GM23338 (cell line): ENCODE measurements at regions not wholly inside any gene's neighbourhood (a gene's known extent, or its start where the extent isn't known, plus 50 kb on each side); places are given as distances from the start of the nearest gene placed in this dataset.

Experiments
- ATAC-seq: fragments of 200-7000 bp; cut with Tn5 transposase; 3 replicates; pipeline ENCODE4 v1.9.1; 2020
- DNase-seq: peaks from one replicate; pipeline ENCODE4 v3.0.0-alpha.2; 2015; ENCODE audit warnings: low spot score
- H2AFZ ChIP-seq: fragments of 200-600 bp; sonication (generic); 2 replicates; pipeline ENCODE4 v1.8.0; 2016; ENCODE audit warnings: antibody characterized with exemption, mild to moderate bottlenecking, moderate library complexity
- H3F3A ChIP-seq: fragments of 200-600 bp; sonication (generic); replicated peaks from 2 replicates; pipeline ENCODE4 v1.8.0; 2017; ENCODE audit warnings: antibody characterized with exemption, mixed run types, low read depth
- H3K27ac ChIP-seq: fragments of 200-600 bp; sonication (generic); 2 replicates; pipeline ENCODE4 v1.6.1; 2016; ENCODE audit warnings: low read depth
- H3K27me3 ChIP-seq: fragments of 200-600 bp; sonication (generic); 2 replicates; pipeline ENCODE4 v1.8.0; 2016; ENCODE audit warnings: mild to moderate bottlenecking, mixed run types, moderate library complexity; ENCODE audit not compliant: insufficient read depth
- H3K36me3 ChIP-seq: fragments of 200-600 bp; sonication (generic); 2 replicates; pipeline ENCODE4 v1.8.0; 2016; ENCODE audit warnings: mild to moderate bottlenecking; ENCODE audit not compliant: insufficient read depth
- H3K4me1 ChIP-seq: fragments of 200-600 bp; sonication (generic); 2 replicates; pipeline ENCODE4 v1.8.0; 2016; ENCODE audit warnings: mild to moderate bottlenecking, moderate library complexity; ENCODE audit not compliant: insufficient read depth
- H3K4me2 ChIP-seq: fragments of 200-600 bp; sonication (generic); 2 replicates; pipeline ENCODE4 v1.7.1; 2017; ENCODE audit warnings: mixed run types
- H3K4me3 ChIP-seq: fragments of 200-600 bp; sonication (generic); 2 replicates; pipeline ENCODE4 v1.6.1; 2016; ENCODE audit warnings: mixed run types
- H3K79me2 ChIP-seq: fragments of 200-600 bp; sonication (generic); replicated peaks from 2 replicates; pipeline ENCODE4 v1.8.0; 2017; ENCODE audit warnings: mild to moderate bottlenecking; ENCODE audit not compliant: insufficient read depth
- H3K9me2 ChIP-seq: fragments of 200-600 bp; sonication (generic); 2 replicates; pipeline ENCODE4 v1.8.0; 2017; ENCODE audit not compliant: insufficient read depth
- H4K20me1 ChIP-seq: fragments of 200-600 bp; sonication (generic); replicated peaks from 2 replicates; pipeline ENCODE4 v1.8.0; 2017; ENCODE audit warnings: mild to moderate bottlenecking; ENCODE audit not compliant: insufficient read depth
- H3K27ac Mint-ChIP-seq: 2 replicates; pipeline ENCODE4 v1.8.0; 2020; ENCODE audit warnings: inconsistent platforms, mild to moderate bottlenecking, moderate library complexity, mixed read lengths
- H3K27me3 Mint-ChIP-seq: 3 replicates; pipeline ENCODE4 v1.8.0; 2022; ENCODE audit warnings: low read depth, mild to moderate bottlenecking, moderate library complexity, mixed read lengths, inconsistent platforms; ENCODE audit not compliant: insufficient read depth, poor library complexity
- H3K36me3 Mint-ChIP-seq: 3 replicates; pipeline ENCODE4 v1.8.0; 2021; ENCODE audit warnings: low read depth, mild to moderate bottlenecking, inconsistent platforms, moderate library complexity, mixed read lengths
- H3K4me1 Mint-ChIP-seq: 3 replicates; pipeline ENCODE4 v1.8.0; 2020; ENCODE audit warnings: mild to moderate bottlenecking, inconsistent platforms, mixed read lengths
- H3K4me3 Mint-ChIP-seq: 3 replicates; pipeline ENCODE4 v1.8.0; 2021; ENCODE audit warnings: moderate library complexity, mild to moderate bottlenecking, inconsistent platforms, mixed read lengths
- H3K9me3 Mint-ChIP-seq: 3 replicates; pipeline ENCODE4 v1.8.0; 2020; ENCODE audit warnings: moderate library complexity, mild to moderate bottlenecking, inconsistent platforms, mixed read lengths
- CREB1 ChIP-seq: fragments of 250-450 bp; sonication (Bioruptor Pico); IDR thresholded peaks from 2 replicates; pipeline ENCODE4 v1.5.0; 2020; ENCODE audit warnings: low read depth, mild to moderate bottlenecking, moderate library complexity
- CTCF ChIP-seq, 2 experiments: fragments of 200-600 bp in 1 of 2; sonication (generic) in 1 of 2; conservative IDR thresholded peaks; 2 replicates each; pipeline versions ENCODE4 v1.5.1 to v1.6.1; 2016 to 2017; ENCODE audit warnings: antibody characterized with exemption in 2 of 2, low read depth in 2 of 2, mild to moderate bottlenecking in 2 of 2, moderate library complexity in 1 of 2
- ETS1 ChIP-seq: IDR thresholded peaks from 2 replicates; pipeline ENCODE4 v1.6.1; 2016; ENCODE audit warnings: antibody characterized with exemption
- JUNB ChIP-seq: IDR thresholded peaks from one replicate; pipeline ENCODE4 v1.6.1; 2016; ENCODE audit warnings: antibody characterized with exemption; ENCODE audit not compliant: unreplicated experiment
- NANOG ChIP-seq: IDR thresholded peaks from 2 replicates; pipeline ENCODE4 v1.6.1; 2016; ENCODE audit warnings: antibody characterized with exemption, borderline replicate concordance
- POLR2AphosphoS5 ChIP-seq: IDR thresholded peaks from 2 replicates; pipeline ENCODE4 v1.6.1; 2016; ENCODE audit warnings: antibody characterized with exemption, low read depth
- ZNF331 ChIP-seq: fragments of 250-450 bp; sonication (Bioruptor Pico); IDR thresholded peaks from 2 replicates; pipeline ENCODE4 v1.5.0; 2020; ENCODE audit warnings: low read depth, mild to moderate bottlenecking, moderate library complexity

GRCh38 chr12:46609674-46610073, 216.1 kb downstream of the SLC38A4 start:
- Histone ChIP-seq H3K4me2 (no peak overlapping the region), H3K27ac (no peak overlapping the region), H3K27me3 (no peaks in the 10 kb centered on the region), H3K36me3 (no peaks in the 10 kb centered on the region), H3K4me1 (no peaks in the 10 kb centered on the region), H3K4me3 (no peak overlapping the region), H3K9me2 (peaks cover 10% of the 10 kb centered on the region; the same call in 1 of the 2 replicates), H3K79me2 (no peaks in the 10 kb centered on the region), H2AFZ (no peak overlapping the region), H4K20me1 (no peaks in the 10 kb centered on the region; the same call in 1 of the 2 replicates), H3F3A (no peaks in the 10 kb centered on the region)
- no peak for DNase-seq
- Mint-ChIP-seq H3K4me3 (no peak overlapping the region), H3K4me1 (peaks cover 3% of the 10 kb centered on the region), H3K27ac (no peak overlapping the region), H3K9me3 (peaks cover 11% of the 10 kb centered on the region), H3K27me3 (no peaks in the 10 kb centered on the region), H3K36me3 (peaks cover 10% of the 10 kb centered on the region)
- ATAC-seq = no peak
- TF ChIP-seq NANOG (no peak), CTCF (conservative IDR thresholded peaks at IDR 0.05; ENCODE audit: low read depth in 2 of 2) (no peak), ZNF331 (CRISPR knock-in tag) (no peak), CREB1 (no peak), ETS1 (no peak)

DNA sequence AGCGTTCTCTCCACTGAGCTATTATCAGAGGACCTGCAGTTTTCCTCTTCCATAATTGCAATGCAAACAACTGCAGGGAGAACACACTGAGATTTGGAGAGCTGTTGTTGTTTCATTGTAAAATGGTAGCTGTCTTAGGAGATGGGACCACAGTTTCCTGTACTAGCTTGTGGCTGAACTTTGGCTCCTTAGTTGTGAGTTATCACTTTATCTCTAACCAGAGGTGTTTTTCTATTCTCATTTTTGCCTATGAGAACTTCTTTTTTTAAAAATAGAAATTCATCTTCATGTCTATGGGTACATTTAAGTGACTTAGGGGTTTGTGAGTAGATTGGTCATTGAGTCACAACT, 216.5 kb downstream of the SLC38A4 start:
- peaks cover 3% of the 10 kb centered on the region for H3K4me1 Mint-ChIP-seq
- no peak for DNase-seq
- H3K9me2 ChIP-seq = peaks cover 10% of the 10 kb centered on the region; the same call in 1 of the 2 replicates
- no peak for ATAC-seq
- no peak overlapping the region for H2AFZ ChIP-seq
- H3F3A ChIP-seq = no peaks in the 10 kb centered on the region
- H3K4me1 ChIP-seq = no peaks in the 10 kb centered on the region
- no peaks in the 10 kb centered on the region; the same call in 1 of the 2 replicates for H4K20me1 ChIP-seq
- H3K36me3 Mint-ChIP-seq = peaks cover 6% of the 10 kb centered on the region
- no peak overlapping the region for H3K27ac ChIP-seq
- no peak for TF ChIP-seq JUNB
- no peak for TF ChIP-seq ZNF331 (CRISPR knock-in tag)
- TF ChIP-seq ETS1 = no peak
- no peak for TF ChIP-seq POLR2AphosphoS5
- H3K9me3 Mint-ChIP-seq = peaks cover 6% of the 10 kb centered on the region
- no peaks in the 10 kb centered on the region for H3K27me3 Mint-ChIP-seq
- no peak overlapping the region for H3K27ac Mint-ChIP-seq
- H3K79me2 ChIP-seq = no peaks in the 10 kb centered on the region
- no peak overlapping the region for H3K4me2 ChIP-seq
- no peak overlapping the region for H3K4me3 Mint-ChIP-seq
- H3K27me3 ChIP-seq = no peaks in the 10 kb centered on the region
- no peaks in the 10 kb centered on the region for H3K36me3 ChIP-seq
- H3K4me3 ChIP-seq = no peak overlapping the region
